Activated naive CD4-positive, alpha-beta T cell treated with anti-CD3 and anti-CD28 coated beads, Interleukin-2, amount 10 ng/mL, durations not matched to agents 7 days and 5 days (primary cell): ENCODE measurements at regions not wholly inside any gene's neighbourhood (a gene's known extent, or its start where the extent isn't known, plus 50 kb on each side); places are given as distances from the start of the nearest gene placed in this dataset.

Experiments used
- CTCF ChIA-PET: fragments of 350-600 bp; sonication (Branson Sonifier 250); formaldehyde crosslinking; loops from one replicate; lab custom pipeline; 2021; ENCODE audit warnings: antibody characterized with exemption; lab: Charles Lee
- DNase-seq: peaks from one replicate; pipeline ENCODE4 v3.0.0-alpha.2; 2020
- H3K27ac Mint-ChIP-seq: one replicate; pipeline ENCODE4 v1.8.0; 2021; ENCODE audit warnings: mild to moderate bottlenecking, moderate library complexity, mixed read lengths
- H3K27me3 Mint-ChIP-seq: one replicate; pipeline ENCODE4 v1.8.0; 2021; ENCODE audit warnings: mild to moderate bottlenecking, mixed read lengths
- H3K36me3 Mint-ChIP-seq: one replicate; pipeline ENCODE4 v1.8.0; 2021; ENCODE audit warnings: mixed read lengths
- H3K4me1 Mint-ChIP-seq: one replicate; pipeline ENCODE4 v1.8.0; 2021; ENCODE audit warnings: mixed read lengths
- H3K4me3 Mint-ChIP-seq: one replicate; pipeline ENCODE4 v1.8.0; 2021; ENCODE audit warnings: mild to moderate bottlenecking, moderate library complexity, mixed read lengths
- H3K9me3 Mint-ChIP-seq: one replicate; pipeline ENCODE4 v1.8.0; 2021; ENCODE audit warnings: mixed read lengths

DNA sequence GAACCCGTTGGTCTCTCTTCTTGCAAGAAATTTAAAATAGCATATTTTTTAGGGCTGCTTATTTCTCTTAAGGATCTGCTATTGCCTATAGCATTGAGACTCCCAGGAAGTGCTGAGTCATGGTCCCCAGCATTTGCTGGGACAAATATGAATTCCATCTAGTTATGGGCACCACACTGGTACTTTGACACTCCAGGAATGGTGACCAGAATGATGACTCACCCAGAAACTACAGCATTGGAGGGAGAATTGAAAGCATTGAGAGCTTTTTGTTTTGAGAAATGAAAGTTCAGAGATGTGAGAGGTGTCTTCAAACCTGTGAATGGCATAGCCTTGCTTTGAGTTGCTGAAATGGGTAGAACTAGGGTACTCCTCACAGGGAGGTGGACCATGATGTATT lies 699.7 kb downstream of the DHX35 start:
- CTCF ChIA-PET, result no interaction called here
- H3K4me1 Mint-ChIP-seq, result no peaks in the 10 kb centered on the region
- H3K4me3 Mint-ChIP-seq, result no peak overlapping the region
- no peak for DNase-seq
- H3K9me3 Mint-ChIP-seq, result no peaks in the 10 kb centered on the region
- H3K36me3 Mint-ChIP-seq, result no peaks in the 10 kb centered on the region
- no peaks in the 10 kb centered on the region for H3K27me3 Mint-ChIP-seq
- H3K27ac Mint-ChIP-seq, result no peak overlapping the region

GRCh38 chr20:39660965-39661364 lies 698.8 kb downstream of the DHX35 start:
- Mint-ChIP-seq H3K9me3 (no peaks in the 10 kb centered on the region), H3K27ac (no peak overlapping the region), H3K36me3 (no peaks in the 10 kb centered on the region), H3K4me3 (no peak overlapping the region), H3K4me1 (no peaks in the 10 kb centered on the region), H3K27me3 (no peaks in the 10 kb centered on the region)
- CTCF ChIA-PET, result no interaction called here
- no peak for DNase-seq

DNA sequence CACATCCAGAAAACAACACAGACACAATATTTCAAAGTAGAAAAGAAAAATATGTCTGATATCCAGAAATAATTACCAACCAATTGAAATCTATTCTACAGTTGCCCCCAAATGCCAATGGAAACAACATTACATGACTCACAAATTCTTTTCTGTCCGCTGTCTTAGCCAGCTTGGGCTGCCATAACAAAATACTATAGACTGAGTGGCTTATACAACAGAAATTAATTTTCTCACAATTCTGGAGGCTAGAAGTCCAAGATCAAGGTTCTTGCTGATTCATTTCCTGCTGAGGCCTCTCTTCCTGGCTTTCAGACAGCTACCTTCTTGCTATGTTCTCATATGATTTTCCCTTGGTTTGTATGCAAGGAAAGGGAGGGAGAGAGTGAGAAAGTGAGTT lies 698.1 kb downstream of the DHX35 start:
- no peak overlapping the region for H3K27ac Mint-ChIP-seq
- no peaks in the 10 kb centered on the region for H3K4me1 Mint-ChIP-seq
- H3K36me3 Mint-ChIP-seq, result no peaks in the 10 kb centered on the region
- no peaks in the 10 kb centered on the region for H3K9me3 Mint-ChIP-seq
- no peaks in the 10 kb centered on the region for H3K27me3 Mint-ChIP-seq
- H3K4me3 Mint-ChIP-seq, result no peak overlapping the region
- CTCF ChIA-PET, result no interaction called here
- DNase-seq, result no peak

DNA sequence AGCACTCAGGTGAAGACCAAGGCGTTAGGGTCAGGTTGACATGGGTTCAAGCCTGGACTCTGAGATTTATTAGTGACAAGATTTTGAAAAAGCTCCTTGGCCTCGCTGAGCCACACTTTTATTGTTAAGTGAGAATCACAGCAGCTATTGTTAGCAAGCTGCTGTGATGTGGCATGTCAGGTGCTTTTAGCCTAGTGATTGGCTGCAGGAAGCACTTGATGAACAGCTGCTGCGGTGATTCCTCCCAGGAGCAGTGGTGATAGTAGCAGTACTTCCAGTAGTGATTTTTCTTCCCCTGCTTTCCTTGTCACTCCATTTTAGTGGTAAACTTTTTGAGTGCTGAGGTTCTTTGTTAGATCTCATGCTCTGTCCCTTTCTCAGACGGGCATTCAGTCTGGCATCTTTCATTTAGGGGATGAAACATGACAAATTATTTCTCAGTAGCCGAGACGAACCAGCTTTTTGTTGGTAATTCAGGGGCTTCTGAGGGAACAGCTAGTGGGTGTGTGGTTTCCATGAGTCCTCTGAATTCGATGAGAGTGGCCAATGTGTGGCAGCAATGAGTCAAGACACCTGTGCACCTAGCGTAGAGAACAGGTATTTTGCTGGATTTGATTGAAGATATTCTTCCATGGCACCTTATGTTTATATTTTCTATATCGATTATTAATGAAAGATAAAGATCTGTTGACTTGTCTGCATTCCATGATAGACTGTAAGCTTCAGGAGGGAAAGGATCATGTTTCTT lies 696.7 kb downstream of the DHX35 start:
- Mint-ChIP-seq H3K36me3 (no peaks in the 10 kb centered on the region), H3K4me1 (no peaks in the 10 kb centered on the region), H3K9me3 (no peaks in the 10 kb centered on the region), H3K27ac (no peak overlapping the region), H3K27me3 (no peaks in the 10 kb centered on the region), H3K4me3 (no peak overlapping the region)
- no peak for DNase-seq
- CTCF ChIA-PET, result interaction anchor here (0.7 kb wide), 1 partner anchor 111 kb away, joined by 3 read pairs; no protein-coding TSS in a partner anchor

GRCh38 chr20:39654171-39654570 lies 692.0 kb downstream of the DHX35 start:
- H3K4me1 Mint-ChIP-seq, result no peaks in the 10 kb centered on the region
- H3K27me3 Mint-ChIP-seq, result no peaks in the 10 kb centered on the region
- DNase-seq, result no peak
- H3K9me3 Mint-ChIP-seq, result no peaks in the 10 kb centered on the region
- no peak overlapping the region for H3K27ac Mint-ChIP-seq
- H3K36me3 Mint-ChIP-seq, result no peaks in the 10 kb centered on the region
- H3K4me3 Mint-ChIP-seq, result no peak overlapping the region
- CTCF ChIA-PET, result no interaction called here

DNA sequence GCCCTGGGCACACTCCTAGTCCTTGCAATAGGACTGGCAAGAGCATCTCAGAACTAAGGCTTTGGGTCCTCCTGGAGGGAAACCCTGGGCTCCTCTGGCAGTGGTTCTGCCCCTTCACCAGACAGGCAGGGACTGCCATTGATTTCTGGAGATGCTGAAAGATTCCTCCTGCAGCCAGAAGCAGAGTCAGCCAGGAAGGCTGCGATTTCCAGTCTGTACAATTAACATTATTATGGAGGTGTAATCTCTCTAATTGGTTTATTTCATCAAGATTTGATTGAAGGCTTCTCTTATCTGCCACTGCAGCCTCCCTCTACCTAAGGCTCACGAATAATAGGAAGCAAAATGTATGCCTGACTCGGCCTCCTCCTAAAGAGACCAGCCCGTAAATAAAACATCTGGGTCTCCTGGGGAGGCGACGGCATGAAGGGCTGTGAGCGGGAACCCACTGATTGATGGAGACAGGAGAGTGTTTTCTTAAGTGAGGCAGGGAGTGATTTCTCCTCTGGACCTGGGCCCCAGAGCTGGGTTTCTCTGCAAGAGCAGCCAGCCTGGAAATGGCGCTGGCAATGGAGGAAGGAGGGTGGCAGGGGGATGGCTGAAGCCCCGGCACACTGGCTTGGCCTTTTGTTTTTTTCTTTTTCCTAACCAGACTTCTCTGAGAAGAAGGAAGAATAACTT lies 689.6 kb downstream of the DHX35 start:
- Mint-ChIP-seq H3K9me3 (no peaks in the 10 kb centered on the region), H3K36me3 (no peaks in the 10 kb centered on the region), H3K27me3 (no peaks in the 10 kb centered on the region), H3K27ac (no peak overlapping the region), H3K4me1 (no peaks in the 10 kb centered on the region), H3K4me3 (no peak overlapping the region)
- CTCF ChIA-PET, result no interaction called here
- no peak for DNase-seq

- no peaks in the 10 kb centered on the region for H3K27me3 Mint-ChIP-seq
Observed at GRCh38 chr20:39646874-39647413, 684.8 kb downstream of the DHX35 start.

DNA sequence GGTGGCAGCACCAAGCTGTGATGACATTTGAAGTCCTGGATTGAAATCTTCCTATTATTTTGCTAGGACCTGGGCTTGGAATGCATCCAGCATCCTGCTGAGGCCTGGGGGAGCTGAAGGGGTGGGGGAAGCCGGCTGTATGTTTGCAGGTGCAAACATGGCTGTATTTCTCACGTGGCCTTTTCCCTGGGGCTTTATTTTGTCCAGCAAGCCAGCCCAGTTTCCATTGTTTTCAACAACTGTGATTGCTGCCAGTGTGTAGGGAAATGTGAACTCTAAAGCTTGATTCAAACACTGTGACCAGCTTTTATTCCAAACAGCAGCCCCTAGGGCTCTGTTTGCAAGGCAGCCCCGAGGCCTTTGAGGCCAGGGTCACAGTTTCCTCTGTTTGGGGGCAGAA lies 683.0 kb downstream of the DHX35 start:
- no peak overlapping the region for H3K27ac Mint-ChIP-seq
- no peak overlapping the region for H3K4me3 Mint-ChIP-seq
- no peak for DNase-seq
- no peaks in the 10 kb centered on the region for H3K36me3 Mint-ChIP-seq
- H3K9me3 Mint-ChIP-seq, result no peaks in the 10 kb centered on the region
- CTCF ChIA-PET, result interaction anchor here (0.7 kb wide), 1 partner anchor 26 kb away, joined by 3 read pairs; no protein-coding TSS in a partner anchor
- H3K27me3 Mint-ChIP-seq, result no peaks in the 10 kb centered on the region
- no peaks in the 10 kb centered on the region for H3K4me1 Mint-ChIP-seq

More at GRCh38 chr20:39646874-39647413, 684.8 kb downstream of the DHX35 start:
- Mint-ChIP-seq H3K4me3 (no peak overlapping the region), H3K9me3 (no peaks in the 10 kb centered on the region), H3K27ac (no peak overlapping the region), H3K36me3 (no peaks in the 10 kb centered on the region), H3K4me1 (no peaks in the 10 kb centered on the region)
- DNase-seq, result no peak
- CTCF ChIA-PET, result no interaction called here

- no peaks in the 10 kb centered on the region for H3K36me3 Mint-ChIP-seq
- H3K9me3 Mint-ChIP-seq, result no peaks in the 10 kb centered on the region
- CTCF ChIA-PET, result no interaction called here
- no peaks in the 10 kb centered on the region for H3K4me1 Mint-ChIP-seq
- no peak overlapping the region for H3K4me3 Mint-ChIP-seq
- DNase-seq, result no peak
- no peak overlapping the region for H3K27ac Mint-ChIP-seq
- no peaks in the 10 kb centered on the region for H3K27me3 Mint-ChIP-seq
Observed at GRCh38 chr20:39643292-39643691, 681.1 kb downstream of the DHX35 start.

- Mint-ChIP-seq H3K9me3 (no peaks in the 10 kb centered on the region), H3K27ac (no peak overlapping the region), H3K4me3 (no peak overlapping the region), H3K4me1 (no peaks in the 10 kb centered on the region), H3K27me3 (no peaks in the 10 kb centered on the region), H3K36me3 (no peaks in the 10 kb centered on the region)
- DNase-seq, result no peak
- CTCF ChIA-PET, result no interaction called here
Observed at GRCh38 chr20:39641423-39641822, 679.3 kb downstream of the DHX35 start.

GRCh38 chr20:39640147-39640546 lies 678.0 kb downstream of the DHX35 start:
- H3K4me3 Mint-ChIP-seq, result no peak overlapping the region
- no peaks in the 10 kb centered on the region for H3K36me3 Mint-ChIP-seq
- no peak for DNase-seq
- CTCF ChIA-PET, result no interaction called here
- no peaks in the 10 kb centered on the region for H3K4me1 Mint-ChIP-seq
- no peaks in the 10 kb centered on the region for H3K9me3 Mint-ChIP-seq
- H3K27ac Mint-ChIP-seq, result no peak overlapping the region
- no peaks in the 10 kb centered on the region for H3K27me3 Mint-ChIP-seq

DNA sequence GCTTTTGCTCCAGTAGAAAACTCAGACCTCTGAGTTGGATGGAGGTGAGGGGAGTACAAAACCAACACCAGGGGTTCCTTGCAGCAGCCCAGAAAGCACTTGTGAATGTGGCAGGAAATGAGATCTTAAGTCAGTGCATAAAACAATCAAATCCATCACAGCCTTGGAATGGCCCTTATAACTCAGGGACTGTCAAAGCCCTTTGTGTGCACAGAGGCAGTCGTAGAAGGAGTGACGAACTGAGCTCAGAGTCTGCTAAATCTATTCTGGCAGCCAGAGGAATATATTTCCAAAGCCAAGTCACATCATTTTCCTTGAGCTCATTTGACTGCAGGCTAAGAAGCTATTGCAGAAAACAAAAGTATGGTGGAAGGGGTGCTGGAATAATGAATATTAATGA lies 676.6 kb downstream of the DHX35 start:
- no peaks in the 10 kb centered on the region for H3K36me3 Mint-ChIP-seq
- CTCF ChIA-PET, result no interaction called here
- no peak overlapping the region for H3K4me3 Mint-ChIP-seq
- no peaks in the 10 kb centered on the region for H3K9me3 Mint-ChIP-seq
- H3K27ac Mint-ChIP-seq, result no peak overlapping the region
- DNase-seq, result no peak
- no peaks in the 10 kb centered on the region for H3K4me1 Mint-ChIP-seq
- H3K27me3 Mint-ChIP-seq, result no peaks in the 10 kb centered on the region

DNA sequence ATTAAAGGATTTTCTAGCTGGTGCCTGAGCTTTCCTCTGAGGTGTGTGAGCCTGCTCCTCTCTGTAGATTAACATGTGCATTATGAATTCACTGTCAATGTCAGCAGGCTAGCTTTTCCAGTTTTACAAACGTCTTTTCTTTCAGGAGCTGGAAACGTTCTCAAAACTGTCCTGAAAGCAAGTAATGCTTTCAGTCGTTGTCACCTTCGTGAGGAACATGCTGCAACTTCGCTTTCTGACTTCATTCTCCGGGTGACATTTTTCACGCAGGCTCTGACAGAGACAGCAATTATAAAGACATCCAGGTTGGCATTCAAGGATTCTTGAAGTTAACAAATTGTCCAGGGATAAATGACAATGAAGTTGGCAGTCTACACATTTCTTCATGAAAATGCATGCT lies 671.5 kb downstream of the DHX35 start:
- Mint-ChIP-seq H3K4me3 (no peak overlapping the region), H3K9me3 (no peaks in the 10 kb centered on the region), H3K27me3 (no peaks in the 10 kb centered on the region), H3K27ac (no peak overlapping the region), H3K36me3 (no peaks in the 10 kb centered on the region), H3K4me1 (no peaks in the 10 kb centered on the region)
- CTCF ChIA-PET, result no interaction called here
- DNase-seq, result no peak

DNA sequence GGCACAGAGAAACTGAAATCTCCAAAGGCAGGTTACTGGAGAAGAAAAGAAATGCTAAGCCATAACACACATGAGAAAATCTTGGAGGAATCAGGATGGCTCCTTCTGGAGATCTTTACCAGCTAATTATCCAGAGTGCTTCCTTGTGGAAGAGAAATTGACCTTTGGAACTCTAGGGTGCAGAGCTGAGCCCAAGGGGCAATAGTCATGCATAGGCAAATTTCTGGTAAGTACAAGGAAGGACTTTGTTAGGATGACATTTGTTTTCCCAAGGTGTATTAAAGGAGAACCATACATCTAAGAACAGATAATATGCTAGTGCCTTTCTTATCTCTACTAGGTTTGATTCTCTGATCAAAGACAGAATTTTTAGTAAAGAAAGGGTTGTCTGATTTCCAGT lies 670.6 kb downstream of the DHX35 start:
- Mint-ChIP-seq H3K4me1 (no peaks in the 10 kb centered on the region), H3K9me3 (no peaks in the 10 kb centered on the region)

DNA sequence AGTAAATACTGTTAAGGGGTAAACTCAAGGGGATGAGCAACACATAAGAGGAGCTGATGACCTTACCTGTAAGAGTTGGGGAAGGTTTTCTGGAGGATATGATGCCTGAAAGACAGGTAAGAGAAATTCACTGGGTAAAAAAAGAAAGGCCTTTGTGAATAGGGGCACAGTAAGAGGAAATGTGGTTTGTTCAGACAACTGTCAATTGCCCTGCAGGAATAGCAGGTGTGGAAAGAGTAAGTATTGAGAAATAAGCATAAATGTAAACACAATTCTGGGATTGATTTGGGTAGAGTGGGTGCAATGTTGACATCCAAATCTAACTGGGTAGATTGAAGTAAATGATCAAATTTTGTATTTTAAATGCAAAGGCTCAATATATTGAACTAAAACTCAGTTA lies 670.0 kb downstream of the DHX35 start:
- no peaks in the 10 kb centered on the region for H3K27me3 Mint-ChIP-seq
- H3K4me1 Mint-ChIP-seq, result no peaks in the 10 kb centered on the region
- H3K4me3 Mint-ChIP-seq, result no peak overlapping the region
- no peaks in the 10 kb centered on the region for H3K9me3 Mint-ChIP-seq
- CTCF ChIA-PET, result no interaction called here
- no peaks in the 10 kb centered on the region for H3K36me3 Mint-ChIP-seq
- no peak for DNase-seq
- H3K27ac Mint-ChIP-seq, result no peak overlapping the region

More for the DNA sequence above, 670.6 kb downstream of the DHX35 start:
- no peak overlapping the region for H3K4me3 Mint-ChIP-seq
- H3K36me3 Mint-ChIP-seq, result no peaks in the 10 kb centered on the region
- no peak for DNase-seq
- CTCF ChIA-PET, result no interaction called here
- no peak overlapping the region for H3K27ac Mint-ChIP-seq
- H3K27me3 Mint-ChIP-seq, result no peaks in the 10 kb centered on the region
